Globus pallidus (tissue), 1 donor: ENCODE measurements at regions not wholly inside any gene's neighbourhood (a gene's known extent, or its start where the extent isn't known, plus 50 kb on each side); places are given as distances from the start of the nearest gene placed in this dataset.

Source experiments
- DNase-seq: peaks from one replicate; pipeline ENCODE4 v3.0.0-alpha.2; 2015; ENCODE audit warnings: low spot score

DNA sequence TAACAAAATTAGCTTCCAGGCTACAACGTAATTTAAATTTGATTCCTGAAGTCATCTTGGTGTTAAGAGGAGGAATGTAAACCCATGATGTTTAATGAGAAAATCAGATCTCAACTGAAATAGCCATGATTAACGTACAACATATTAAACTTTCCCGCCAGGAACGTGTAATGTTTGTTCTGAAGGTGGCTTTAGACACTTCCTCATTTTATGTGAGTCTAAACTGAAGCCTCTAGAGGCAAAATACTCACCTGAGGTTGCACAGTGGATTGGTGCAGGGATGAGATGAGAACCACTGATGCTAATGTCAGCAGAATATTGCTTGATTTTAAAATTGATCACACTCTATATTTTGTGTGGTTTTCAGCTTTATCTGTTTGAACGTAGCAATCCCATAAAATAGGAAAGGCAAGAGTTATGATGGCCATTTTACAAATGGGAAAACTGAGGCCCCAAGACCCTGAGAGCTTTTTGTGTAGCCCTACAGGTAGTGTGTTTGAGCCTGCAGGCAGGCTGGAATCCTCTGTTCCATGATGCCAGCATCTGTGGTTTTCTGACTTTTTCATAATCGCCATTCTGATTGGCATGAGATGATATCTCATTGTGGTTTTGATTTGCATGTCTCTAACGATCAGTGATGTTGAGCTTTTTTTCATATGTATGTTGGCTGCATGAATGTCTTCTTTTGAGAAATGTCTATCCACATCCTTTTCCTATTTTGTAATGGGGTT lies 243.7 kb upstream of the BMPER start:
- DNase-seq: no peak

GRCh38 chr7:33666531-33666930 lies 238.8 kb upstream of the BMPER start:
- no peak for DNase-seq

GRCh38 chr7:33667196-33667595 lies 238.1 kb upstream of the BMPER start:
- no peak for DNase-seq

DNA sequence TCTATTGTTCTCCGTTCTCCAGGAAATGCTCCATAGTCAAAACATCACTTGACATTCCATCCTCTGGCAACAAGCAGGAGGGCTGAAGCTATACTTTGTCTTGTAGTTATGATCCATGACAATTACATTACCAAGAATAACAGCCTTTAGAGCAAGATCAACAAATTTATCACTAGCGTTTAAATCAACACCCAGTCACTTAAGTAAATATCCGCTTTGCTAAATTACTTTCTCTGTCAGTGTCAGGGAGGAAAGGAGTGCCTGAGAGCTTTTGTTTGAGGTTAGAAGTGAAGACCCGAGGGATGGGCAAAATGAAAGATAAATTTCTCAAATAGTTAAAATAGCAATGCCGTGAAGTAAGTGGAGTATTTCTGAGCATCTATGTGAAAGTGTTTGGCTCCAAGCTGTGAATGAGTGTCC lies 236.1 kb upstream of the BMPER start:
- DNase-seq: no peak

DNA sequence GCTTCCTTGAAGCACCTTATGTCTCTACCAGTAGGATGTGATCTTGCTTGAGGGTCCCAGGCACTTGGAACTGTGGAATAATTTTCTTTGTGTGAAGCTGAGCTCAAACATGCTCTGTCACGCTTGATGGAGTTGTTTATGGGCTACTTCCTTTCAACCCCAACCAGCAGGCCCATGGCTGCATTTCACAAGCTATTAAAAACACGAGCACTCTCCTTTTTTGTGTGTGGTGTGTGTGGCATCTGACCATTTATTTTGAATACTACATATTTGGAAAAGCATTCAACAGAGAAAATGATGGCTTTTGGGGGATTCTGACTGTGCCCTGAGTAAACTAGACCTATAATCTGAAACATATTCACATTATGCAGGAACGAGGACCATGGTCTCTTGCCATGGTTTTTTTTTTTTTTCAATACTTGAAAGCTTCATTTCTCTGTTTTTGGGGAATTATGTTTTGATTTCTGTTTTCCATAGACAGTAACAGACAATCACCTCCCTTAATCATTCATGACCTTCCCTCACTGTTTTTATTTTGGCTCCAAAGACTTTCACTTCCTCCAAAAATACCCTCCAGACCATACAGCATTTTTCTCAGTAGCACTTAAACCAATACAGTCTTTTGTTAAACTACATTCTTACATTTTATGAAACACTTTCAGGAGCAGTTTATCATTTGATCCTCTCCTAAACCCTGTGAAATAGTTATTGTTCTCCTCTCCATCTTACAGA lies 233.6 kb upstream of the BMPER start:
- no peak for DNase-seq

DNA sequence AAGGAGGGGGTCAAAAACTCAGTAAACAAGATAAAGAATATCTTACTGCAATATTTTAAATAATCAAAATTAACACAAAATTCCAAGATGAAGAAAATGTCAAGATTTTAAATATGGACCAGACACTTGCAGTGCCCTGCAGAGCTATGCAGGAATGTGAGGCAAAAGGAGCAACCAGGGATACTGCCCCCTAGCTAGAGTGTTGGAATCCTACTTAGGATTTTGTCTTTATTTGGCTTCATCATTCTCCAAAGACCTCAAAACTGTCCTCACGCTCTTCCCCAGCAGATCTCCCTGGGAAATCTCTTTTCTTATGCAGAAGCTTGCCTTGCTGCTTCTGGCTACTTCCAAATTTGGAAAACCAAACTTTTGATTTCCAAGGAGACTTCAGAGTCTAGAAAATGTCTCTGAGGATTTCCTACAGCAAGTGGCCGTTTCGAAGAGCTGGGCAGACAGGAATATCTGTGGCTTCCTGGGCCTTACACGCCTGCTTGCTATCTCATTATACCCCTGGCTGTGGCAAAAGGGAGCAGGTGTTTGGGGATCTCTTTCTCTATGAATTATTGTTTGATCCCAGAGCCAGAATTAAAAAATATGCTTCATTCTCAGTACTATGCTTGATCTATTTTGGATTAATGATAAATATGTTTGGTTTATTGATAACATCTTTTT lies 232.2 kb upstream of the BMPER start:
- DNase-seq: no peak

- no peak for DNase-seq
These were observed 230.4 kb upstream of the BMPER start for GRCh38 chr7:33674804-33675411.

- no peak for DNase-seq
These were observed 227.8 kb upstream of the BMPER start for GRCh38 chr7:33677556-33677955.

DNA sequence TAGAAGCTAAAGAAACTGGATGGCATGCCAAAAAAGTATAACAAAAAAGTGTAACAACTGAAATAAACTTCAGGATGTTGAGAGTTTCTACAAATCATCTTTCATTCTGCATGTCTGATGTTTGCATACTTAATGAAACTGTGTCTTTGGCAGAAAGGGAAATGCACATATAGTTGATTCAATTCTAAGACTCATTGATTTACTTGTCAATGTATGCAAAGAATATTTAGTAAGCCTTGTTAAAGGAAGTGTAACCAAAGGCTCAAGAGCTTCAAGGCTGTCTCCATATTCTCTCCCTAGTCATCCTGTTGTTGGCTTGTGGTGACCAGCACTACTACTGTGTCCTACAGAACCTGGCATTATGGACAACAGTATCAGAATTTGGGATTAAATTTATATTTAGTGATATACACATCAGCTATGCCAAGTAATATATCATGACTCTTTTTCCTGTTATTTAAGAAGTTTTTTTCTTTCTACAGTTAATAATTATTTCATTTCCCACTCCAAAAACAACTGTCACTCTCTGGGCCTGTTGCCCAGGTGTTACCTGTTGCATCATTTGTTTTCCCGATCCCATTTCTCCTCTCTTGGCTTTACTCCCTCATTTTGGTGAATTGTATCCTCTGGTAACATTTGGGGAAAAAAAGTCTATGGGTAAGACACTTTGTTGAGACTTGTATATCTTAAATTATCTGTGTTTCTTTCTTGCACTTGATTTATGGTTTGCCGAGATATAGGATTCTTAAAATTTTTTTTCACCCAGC lies 226.6 kb upstream of the BMPER start:
- DNase-seq: no peak

- no peak for DNase-seq
These were observed 224.7 kb upstream of the BMPER start for GRCh38 chr7:33680682-33681081.

- DNase-seq: no peak
These were observed 219.8 kb upstream of the BMPER start for GRCh38 chr7:33685503-33685902.

GRCh38 chr7:33685981-33686683 lies 219.2 kb upstream of the BMPER start:
- no peak for DNase-seq

GRCh38 chr7:33687625-33688024 lies 217.7 kb upstream of the BMPER start:
- DNase-seq: no peak

DNA sequence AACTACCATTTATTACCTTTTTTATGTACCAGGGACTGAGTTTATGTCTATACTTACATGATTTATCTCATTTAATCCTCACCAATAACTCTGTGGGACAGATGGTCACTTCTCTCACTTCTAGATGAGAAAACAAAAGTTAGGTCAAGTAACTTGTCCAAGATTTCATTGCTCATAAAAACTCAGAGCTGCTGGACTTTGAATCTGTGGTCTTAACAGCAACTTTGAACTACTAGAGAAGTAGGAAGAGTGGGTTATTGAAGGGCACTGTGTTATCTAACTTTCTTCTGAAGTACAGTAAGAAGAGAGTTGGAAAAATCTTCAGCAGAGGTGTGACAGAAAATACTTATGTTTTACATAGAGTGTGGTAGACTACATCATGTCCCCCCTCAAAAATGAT lies 214.2 kb upstream of the BMPER start:
- DNase-seq: no peak

DNA sequence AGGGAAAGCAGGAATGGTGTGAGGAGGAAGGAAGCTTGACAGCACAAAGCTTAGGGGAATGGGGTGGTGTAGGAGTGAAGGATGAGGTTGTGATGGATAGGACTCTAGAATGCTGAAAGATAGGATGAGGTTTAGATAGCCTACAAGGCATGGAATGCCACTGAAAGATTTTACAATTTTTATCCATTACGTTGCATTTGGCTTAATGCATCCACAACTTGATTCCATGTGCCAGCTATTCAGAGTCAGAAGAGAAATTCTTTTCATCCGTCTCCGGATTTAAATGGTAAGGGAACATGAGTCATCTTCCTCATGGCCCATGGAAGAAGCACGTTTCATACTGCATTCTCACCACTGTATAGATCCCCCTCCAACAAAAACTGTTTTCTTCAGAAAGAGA lies 212.4 kb upstream of the BMPER start:
- no peak for DNase-seq

DNA sequence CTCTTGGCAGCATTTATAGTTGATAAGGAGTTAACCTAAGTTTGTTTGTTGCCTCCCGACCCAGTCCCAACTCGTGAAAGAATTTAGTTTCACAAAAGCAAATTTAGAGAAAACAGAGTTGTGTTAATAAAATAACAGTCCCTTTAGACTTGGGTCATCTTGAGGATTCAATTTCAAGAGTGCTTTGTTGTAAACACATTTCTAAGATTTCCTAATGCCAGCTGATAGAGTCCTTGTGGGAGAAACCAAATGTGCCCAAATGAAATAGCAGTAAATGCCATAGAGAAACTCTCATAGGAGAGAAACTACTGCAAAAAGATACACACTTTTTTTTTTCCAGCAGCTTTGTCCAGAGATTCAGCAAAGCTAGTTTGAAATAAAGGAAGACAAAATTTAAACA lies 211.3 kb upstream of the BMPER start:
- DNase-seq: no peak

GRCh38 chr7:33697616-33698015 lies 207.7 kb upstream of the BMPER start:
- DNase-seq: no peak

DNA sequence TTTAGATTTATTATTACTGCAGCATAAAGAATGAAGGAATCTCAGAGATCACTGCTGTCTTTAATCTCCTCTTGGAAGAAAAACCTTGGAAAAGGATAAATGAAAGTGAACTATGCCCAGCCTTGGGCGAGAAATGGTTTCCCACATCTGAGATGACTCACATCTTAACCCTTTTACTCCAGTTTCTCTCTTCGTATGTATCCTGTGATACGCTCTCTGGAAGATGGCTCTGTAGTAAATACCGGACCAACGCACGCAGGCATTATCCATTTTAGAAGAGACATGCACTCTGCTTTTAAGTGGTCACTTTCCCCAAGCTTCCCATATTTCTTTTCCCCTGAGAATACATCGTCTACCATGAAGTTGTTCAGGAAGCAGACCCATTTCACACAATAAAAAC lies 207.3 kb upstream of the BMPER start:
- no peak for DNase-seq

DNA sequence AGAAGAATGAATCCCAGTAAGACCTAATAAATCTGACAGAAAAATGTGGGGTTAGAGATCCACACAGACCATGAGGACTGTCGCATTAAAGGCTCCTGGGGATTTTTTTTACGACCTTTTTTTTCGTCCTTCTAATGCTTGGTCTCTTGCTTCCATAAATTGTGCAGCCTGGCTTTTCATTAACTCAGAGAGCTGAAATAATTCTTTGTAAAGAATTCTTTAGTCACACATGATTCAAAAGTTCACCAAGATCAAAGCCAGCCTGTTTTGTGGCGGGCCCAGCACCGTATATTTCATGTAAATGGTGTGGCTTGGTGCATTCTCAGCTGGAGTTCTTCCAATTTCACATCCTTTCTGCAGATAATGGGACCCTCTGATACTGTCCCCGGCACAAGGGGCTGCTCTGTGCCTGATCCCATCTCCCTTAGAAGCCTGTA lies 206.6 kb upstream of the BMPER start:
- DNase-seq: no peak

- no peak for DNase-seq
These were observed 205.1 kb upstream of the BMPER start for GRCh38 chr7:33700001-33700899.
